ENCODE measurements at regions not wholly inside any gene's neighbourhood (a gene's known extent, or its start where the extent isn't known, plus 50 kb on each side); places are given as distances from the start of the nearest gene placed in this dataset.

DNA sequence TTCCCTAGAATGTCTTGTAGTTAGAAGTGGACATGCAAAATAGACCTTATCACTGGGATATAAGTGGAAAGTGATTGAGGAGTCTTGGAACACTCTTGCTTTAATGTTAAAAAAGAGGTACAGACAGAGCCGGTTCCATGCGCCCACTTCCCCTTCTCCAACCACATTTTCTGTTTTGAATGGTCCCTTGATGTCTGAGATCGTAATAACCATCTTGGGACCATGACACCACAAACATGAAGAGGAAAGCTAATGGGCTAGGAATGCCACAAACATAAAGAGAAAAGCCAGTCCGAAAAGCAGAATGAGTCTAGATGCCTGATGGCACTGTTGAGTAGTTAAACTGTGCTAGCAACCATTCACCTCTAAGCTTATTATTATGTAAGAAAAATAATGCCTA lies 54.8 kb upstream of the SPON1 start:
- no peaks in the 10 kb centered on the region for H3K27me3 Mint-ChIP-seq
- H3K4me3 Mint-ChIP-seq (ENCODE audit: low read depth) = no peak overlapping the region
- no peak for DNase-seq (ENCODE audit: low spot score, unreplicated experiment)
- H3K9me3 Mint-ChIP-seq (ENCODE audit: low read depth) = peaks cover 5% of the 10 kb centered on the region
- no peak overlapping the region for H3K27ac Mint-ChIP-seq
- TF ChIP-seq, protein P1, sequence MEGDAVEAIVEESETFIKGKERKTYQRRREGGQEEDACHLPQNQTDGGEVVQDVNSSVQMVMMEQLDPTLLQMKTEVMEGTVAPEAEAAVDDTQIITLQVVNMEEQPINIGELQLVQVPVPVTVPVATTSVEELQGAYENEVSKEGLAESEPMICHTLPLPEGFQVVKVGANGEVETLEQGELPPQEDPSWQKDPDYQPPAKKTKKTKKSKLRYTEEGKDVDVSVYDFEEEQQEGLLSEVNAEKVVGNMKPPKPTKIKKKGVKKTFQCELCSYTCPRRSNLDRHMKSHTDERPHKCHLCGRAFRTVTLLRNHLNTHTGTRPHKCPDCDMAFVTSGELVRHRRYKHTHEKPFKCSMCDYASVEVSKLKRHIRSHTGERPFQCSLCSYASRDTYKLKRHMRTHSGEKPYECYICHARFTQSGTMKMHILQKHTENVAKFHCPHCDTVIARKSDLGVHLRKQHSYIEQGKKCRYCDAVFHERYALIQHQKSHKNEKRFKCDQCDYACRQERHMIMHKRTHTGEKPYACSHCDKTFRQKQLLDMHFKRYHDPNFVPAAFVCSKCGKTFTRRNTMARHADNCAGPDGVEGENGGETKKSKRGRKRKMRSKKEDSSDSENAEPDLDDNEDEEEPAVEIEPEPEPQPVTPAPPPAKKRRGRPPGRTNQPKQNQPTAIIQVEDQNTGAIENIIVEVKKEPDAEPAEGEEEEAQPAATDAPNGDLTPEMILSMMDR (IDR thresholded peaks at IDR 0.05; ENCODE audit: unreplicated experiment) = no peak
- H3K36me3 Mint-ChIP-seq (ENCODE audit: insufficient read depth) = no peaks in the 10 kb centered on the region
- no peaks in the 10 kb centered on the region for H3K4me1 Mint-ChIP-seq (ENCODE audit: low read depth)

DNA sequence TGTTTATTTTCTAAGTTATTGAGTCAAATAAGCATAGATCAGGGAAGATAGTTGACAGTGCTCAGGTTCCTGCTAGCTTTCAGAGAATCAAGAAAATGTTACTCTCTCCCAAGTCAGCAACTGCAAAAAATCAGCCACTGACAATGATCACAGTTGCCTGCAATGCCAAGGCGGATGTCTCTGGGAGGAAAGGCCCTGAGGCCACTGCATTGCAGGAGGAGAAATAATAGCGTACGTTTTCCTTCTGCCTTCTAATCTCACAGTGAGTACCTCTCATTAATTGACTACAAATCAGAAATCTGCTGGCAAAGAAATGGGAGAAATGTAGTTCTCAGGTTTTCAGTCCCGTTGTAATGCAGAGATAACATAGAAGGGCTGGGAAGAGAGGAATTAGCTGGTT lies 54.0 kb upstream of the SPON1 start:
- Mint-ChIP-seq H3K27ac (no peak overlapping the region), H3K27me3 (no peaks in the 10 kb centered on the region), H3K9me3 (ENCODE audit: low read depth) (peaks cover 5% of the 10 kb centered on the region), H3K36me3 (ENCODE audit: insufficient read depth) (no peaks in the 10 kb centered on the region), H3K4me3 (ENCODE audit: low read depth) (no peak overlapping the region), H3K4me1 (ENCODE audit: low read depth) (no peaks in the 10 kb centered on the region)
- TF ChIP-seq, protein P1 (IDR thresholded peaks at IDR 0.05; ENCODE audit: unreplicated experiment) = no peak
- DNase-seq (ENCODE audit: low spot score, unreplicated experiment) = no peak
